ENCODE measurements at regions not wholly inside any gene's neighbourhood (a gene's known extent, or its start where the extent isn't known, plus 50 kb on each side); places are given as distances from the start of the nearest gene placed in this dataset.
"Not testable (repeated sequence)": the region's sequence is repeated elsewhere in the genome, so short reads cannot be mapped to it uniquely, and the experiment has no call there.

GRCh38 chr1:90277270-90277669 lies 282.4 kb downstream of the ZNF326 start:
- no peak for DNase-seq

GRCh38 chr1:90274376-90274775 lies 279.5 kb downstream of the ZNF326 start:
- no peak for DNase-seq

GRCh38 chr1:90273241-90273774 lies 278.4 kb downstream of the ZNF326 start:
- DNase-seq = no peak

GRCh38 chr1:90262791-90263190 lies 267.9 kb downstream of the ZNF326 start:
- no peak for DNase-seq

- no peak for DNase-seq
Measured at GRCh38 chr1:90262286-90262685, 267.4 kb downstream of the ZNF326 start.

GRCh38 chr1:90246069-90246468 lies 251.2 kb downstream of the ZNF326 start:
- DNase-seq = no peak

- no peak for DNase-seq
Measured at GRCh38 chr1:90236493-90236892, 241.6 kb downstream of the ZNF326 start.

GRCh38 chr1:90223401-90223800 lies 228.5 kb downstream of the ZNF326 start:
- DNase-seq = no peak

- DNase-seq = no peak
Measured at GRCh38 chr1:90220941-90221693, 226.2 kb downstream of the ZNF326 start.

GRCh38 chr1:90220496-90220895 lies 225.6 kb downstream of the ZNF326 start:
- no peak for DNase-seq

- DNase-seq = not testable (repeated sequence)
Measured at GRCh38 chr1:90219166-90219871, 224.4 kb downstream of the ZNF326 start.

- DNase-seq = no peak
Measured at GRCh38 chr1:90210633-90211491, 216.0 kb downstream of the ZNF326 start.

GRCh38 chr1:90208949-90209348 lies 214.0 kb downstream of the ZNF326 start:
- DNase-seq = no peak

GRCh38 chr1:90206260-90206659 lies 211.3 kb downstream of the ZNF326 start:
- DNase-seq = no peak

GRCh38 chr1:90204780-90205179 lies 209.9 kb downstream of the ZNF326 start:
- DNase-seq = no peak

- DNase-seq = no peak
Measured at GRCh38 chr1:90204023-90204590, 209.2 kb downstream of the ZNF326 start.

GRCh38 chr1:90201467-90202358 lies 206.8 kb downstream of the ZNF326 start:
- DNase-seq = no peak

GRCh38 chr1:90200646-90201205 lies 205.8 kb downstream of the ZNF326 start:
- DNase-seq = no peak

- DNase-seq = peak; percentile 86
Measured at GRCh38 chr1:90198616-90199332, 203.9 kb downstream of the ZNF326 start.

GRCh38 chr1:90193116-90193515 lies 198.2 kb downstream of the ZNF326 start:
- DNase-seq = no peak

GRCh38 chr1:90192408-90192807 lies 197.5 kb downstream of the ZNF326 start:
- no peak for DNase-seq
